ENCODE measurements at regions not wholly inside any gene's neighbourhood (a gene's known extent, or its start where the extent isn't known, plus 50 kb on each side); places are given as distances from the start of the nearest gene placed in this dataset.
A peak's percentile ranks its signal among the peaks of the same experiment; 100 is the strongest.

GRCh38 chr12:18158774-18159557, 69.0 kb upstream of the RERGL start:
- Histone ChIP-seq H3K27me3 (ENCODE audit: control insufficient read depth, insufficient read depth, low read length) (no peaks in the 10 kb centered on the region), H3K36me3 (ENCODE audit: control insufficient read depth, insufficient read depth, low read length) (no peaks in the 10 kb centered on the region), H3K4me3 (ENCODE audit: low read depth, low read length) (no peak overlapping the region)
- peak; percentile 81 for TF ChIP-seq CTCF (IDR thresholded peaks at IDR 0.05; ENCODE audit: insufficient read depth, low read depth, low read length)
- ChIA-PET POLR2A (no interaction called here), CTCF (interaction anchor here (1.2 to 2.0 kb wide), 2 partner anchors 8 to 64 kb away, joined by 3 to 7 read pairs; no protein-coding TSS in a partner anchor)
- no peak for DNase-seq (ENCODE audit: low read depth)

DNA sequence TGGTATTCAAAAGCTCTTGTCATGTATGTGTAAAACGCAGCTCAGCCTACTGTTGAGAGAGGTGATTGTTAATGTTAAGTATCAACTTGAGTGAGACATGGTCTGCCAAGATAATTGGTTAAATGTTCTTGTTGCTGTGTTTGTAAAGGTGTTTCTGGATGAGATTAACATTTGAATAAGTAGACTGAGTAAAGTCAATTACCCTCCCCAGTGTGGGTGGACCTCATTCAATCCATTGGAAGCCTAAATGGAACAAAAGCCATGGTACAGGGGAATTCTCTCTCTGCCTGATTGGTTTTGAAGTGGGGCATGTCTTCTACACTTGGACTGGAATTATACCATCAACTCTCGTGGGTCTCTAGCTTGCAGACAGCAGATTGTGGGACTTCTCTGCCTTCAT, 63.8 kb upstream of the RERGL start:
- no peak for DNase-seq (ENCODE audit: low read depth)
- Histone ChIP-seq H3K27me3 (ENCODE audit: control insufficient read depth, insufficient read depth, low read length) (no peaks in the 10 kb centered on the region), H3K4me3 (ENCODE audit: low read depth, low read length) (no peak overlapping the region), H3K36me3 (ENCODE audit: control insufficient read depth, insufficient read depth, low read length) (no peaks in the 10 kb centered on the region)
- POLR2A ChIA-PET: no interaction called here
- no peak for TF ChIP-seq CTCF (IDR thresholded peaks at IDR 0.05; ENCODE audit: insufficient read depth, low read depth, low read length)
- CTCF ChIA-PET: interaction anchor here (1.1 kb wide), 1 partner anchor 15 kb away, joined by 3 read pairs; no protein-coding TSS in a partner anchor

DNA sequence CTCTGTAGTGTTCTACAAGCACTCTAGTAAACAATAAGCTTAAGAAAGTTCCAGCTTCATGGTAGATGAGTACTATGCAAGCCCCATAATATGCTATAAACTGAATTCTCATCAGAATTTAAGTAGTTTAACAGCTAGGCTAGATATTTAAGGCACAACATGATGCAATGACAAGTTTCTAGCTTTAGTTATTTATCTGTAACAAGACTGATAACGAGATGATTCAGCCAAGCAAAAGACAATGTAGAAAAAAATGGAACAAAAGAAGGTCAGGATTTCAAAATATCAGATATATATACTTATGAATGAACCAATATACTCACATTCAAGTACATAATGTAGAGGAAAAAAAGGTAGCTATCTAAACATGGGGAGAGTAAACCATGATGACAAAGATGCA, 61.0 kb upstream of the RERGL start:
- Histone ChIP-seq H3K4me3 (ENCODE audit: low read depth, low read length) (no peak overlapping the region), H3K36me3 (ENCODE audit: control insufficient read depth, insufficient read depth, low read length) (no peaks in the 10 kb centered on the region), H3K27me3 (ENCODE audit: control insufficient read depth, insufficient read depth, low read length) (no peaks in the 10 kb centered on the region)
- TF ChIP-seq CTCF (IDR thresholded peaks at IDR 0.05; ENCODE audit: insufficient read depth, low read depth, low read length): no peak
- POLR2A ChIA-PET: no interaction called here
- CTCF ChIA-PET: interaction anchor here (1.1 kb wide), 1 partner anchor 9 kb away, joined by 7 read pairs; no protein-coding TSS in a partner anchor
- DNase-seq (ENCODE audit: low read depth): no peak

- ChIA-PET POLR2A (no interaction called here), CTCF (no interaction called here)
- Histone ChIP-seq H3K4me3 (ENCODE audit: low read depth, low read length) (no peak overlapping the region), H3K36me3 (ENCODE audit: control insufficient read depth, insufficient read depth, low read length) (no peaks in the 10 kb centered on the region), H3K27me3 (ENCODE audit: control insufficient read depth, insufficient read depth, low read length) (no peaks in the 10 kb centered on the region)
- no peak for TF ChIP-seq CTCF (IDR thresholded peaks at IDR 0.05; ENCODE audit: insufficient read depth, low read depth, low read length)
- DNase-seq (ENCODE audit: low read depth): no peak
Measured at GRCh38 chr12:18148961-18149360, 59.0 kb upstream of the RERGL start.

GRCh38 chr12:18146363-18146762, 56.4 kb upstream of the RERGL start:
- Histone ChIP-seq H3K36me3 (ENCODE audit: control insufficient read depth, insufficient read depth, low read length) (no peaks in the 10 kb centered on the region), H3K27me3 (ENCODE audit: control insufficient read depth, insufficient read depth, low read length) (no peaks in the 10 kb centered on the region), H3K4me3 (ENCODE audit: low read depth, low read length) (no peak overlapping the region)
- DNase-seq (ENCODE audit: low read depth): no peak
- POLR2A ChIA-PET: no interaction called here
- CTCF ChIA-PET: interaction anchor here (1.0 kb wide), 1 partner anchor 186 kb away, joined by 4 read pairs; no protein-coding TSS in a partner anchor
- TF ChIP-seq CTCF (IDR thresholded peaks at IDR 0.05; ENCODE audit: insufficient read depth, low read depth, low read length): no peak

Data from BJ (cell line).